NCI-H2107 treated with DMSO at 0.1 percent for 48 hours (cell line): ENCODE measurements at regions not wholly inside any gene's neighbourhood (a gene's known extent, or its start where the extent isn't known, plus 50 kb on each side); places are given as distances from the start of the nearest gene placed in this dataset.
"Not testable (repeated sequence)": the region's sequence is repeated elsewhere in the genome, so short reads cannot be mapped to it uniquely, and the experiment has no call there.

ENCODE experiments used
- DNase-seq: peaks from one replicate; lab custom pipeline; 2025; ENCODE audit not compliant: unreplicated experiment; lab: John Stamatoyannopoulos, UW

- no peak for DNase-seq
Observed at GRCh38 chr9:135397142-135397541, 82.4 kb upstream of the PPP1R26 start.

- no peak for DNase-seq
Observed at GRCh38 chr9:135399000-135399649, 80.5 kb upstream of the PPP1R26 start.

- DNase-seq: no peak
Observed at GRCh38 chr9:135400496-135400895, 79.1 kb upstream of the PPP1R26 start.

GRCh38 chr9:135401218-135401617 is 78.4 kb upstream of the PPP1R26 start:
- DNase-seq: no peak

GRCh38 chr9:135402048-135402738 is 77.4 kb upstream of the PPP1R26 start:
- no peak for DNase-seq

- DNase-seq: no peak
Observed at GRCh38 chr9:135402739-135403695, 76.6 kb upstream of the PPP1R26 start.

- DNase-seq: no peak
Observed at GRCh38 chr9:135403733-135404450, 75.7 kb upstream of the PPP1R26 start.

- DNase-seq: no peak
Observed at GRCh38 chr9:135404451-135405144, 75.0 kb upstream of the PPP1R26 start.

GRCh38 chr9:135405145-135405464 is 74.5 kb upstream of the PPP1R26 start:
- not testable (repeated sequence) for DNase-seq

- no peak for DNase-seq
Observed at GRCh38 chr9:135408476-135409254, 70.9 kb upstream of the PPP1R26 start.

GRCh38 chr9:135409286-135410200 is 70.0 kb upstream of the PPP1R26 start:
- no peak for DNase-seq

GRCh38 chr9:135410421-135410820 is 69.2 kb upstream of the PPP1R26 start:
- no peak for DNase-seq

GRCh38 chr9:135410831-135411473 is 68.6 kb upstream of the PPP1R26 start:
- no peak for DNase-seq

- DNase-seq: not testable (repeated sequence)
Observed at GRCh38 chr9:135411605-135412004, 68.0 kb upstream of the PPP1R26 start.

- DNase-seq: peak; percentile 58
Observed at GRCh38 chr9:135412315-135413085, 67.1 kb upstream of the PPP1R26 start.

- DNase-seq: no peak
Observed at GRCh38 chr9:135413086-135413375, 66.6 kb upstream of the PPP1R26 start.

GRCh38 chr9:135413461-135413860 is 66.1 kb upstream of the PPP1R26 start:
- no peak for DNase-seq

- DNase-seq: no peak
Observed at GRCh38 chr9:135414293-135414692, 65.3 kb upstream of the PPP1R26 start.
